Fibroblast of villous mesenchyme (primary cell): ENCODE measurements at regions not wholly inside any gene's neighbourhood (a gene's known extent, or its start where the extent isn't known, plus 50 kb on each side); places are given as distances from the start of the nearest gene placed in this dataset.
"Not testable (repeated sequence)": the region's sequence is repeated elsewhere in the genome, so short reads cannot be mapped to it uniquely, and the experiment has no call there.

Experiments used
- DNase-seq: peaks from one replicate; pipeline ENCODE4 v3.0.0-alpha.2; 2010; ENCODE audit warnings: low read depth
- H3K4me3 ChIP-seq: 2 replicates; pipeline ENCODE4 v1.5.1; 2011; ENCODE audit warnings: low read depth, mild to moderate bottlenecking, low read length
- CTCF ChIP-seq: IDR thresholded peaks from 2 replicates; pipeline ENCODE4 v1.5.1; 2012; ENCODE audit warnings: low read depth, mild to moderate bottlenecking, low read length; ENCODE audit not compliant: insufficient read depth

GRCh38 chr3:5707794-5708193 is 520.3 kb downstream of the EDEM1 start:
- no peak for TF ChIP-seq CTCF
- DNase-seq = no peak
- H3K4me3 ChIP-seq = no peak overlapping the region

- DNase-seq = no peak
- no peak for TF ChIP-seq CTCF
- no peak overlapping the region for H3K4me3 ChIP-seq
Measured at GRCh38 chr3:5709714-5710113, 522.2 kb downstream of the EDEM1 start.

DNA sequence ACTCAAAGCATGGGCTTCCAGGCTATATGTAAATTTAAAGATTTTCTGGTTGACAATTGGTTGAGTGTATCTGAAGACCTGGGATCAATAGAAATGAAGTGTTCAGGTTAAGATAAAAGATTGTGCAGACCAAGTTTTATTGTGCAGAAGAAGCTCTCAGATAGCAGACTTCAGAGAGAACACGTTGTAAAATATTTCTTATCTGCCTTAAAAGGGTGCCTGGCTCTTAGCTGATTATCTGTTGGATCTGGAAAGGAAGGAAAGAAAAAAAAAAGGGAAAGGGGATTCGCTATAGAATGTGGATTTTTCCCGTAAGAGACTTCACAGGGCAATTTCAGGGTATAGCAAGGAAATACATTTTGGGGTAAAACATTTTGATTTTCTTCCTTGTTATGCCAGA is 523.2 kb downstream of the EDEM1 start:
- DNase-seq = no peak
- H3K4me3 ChIP-seq = no peak overlapping the region
- TF ChIP-seq CTCF = no peak

DNA sequence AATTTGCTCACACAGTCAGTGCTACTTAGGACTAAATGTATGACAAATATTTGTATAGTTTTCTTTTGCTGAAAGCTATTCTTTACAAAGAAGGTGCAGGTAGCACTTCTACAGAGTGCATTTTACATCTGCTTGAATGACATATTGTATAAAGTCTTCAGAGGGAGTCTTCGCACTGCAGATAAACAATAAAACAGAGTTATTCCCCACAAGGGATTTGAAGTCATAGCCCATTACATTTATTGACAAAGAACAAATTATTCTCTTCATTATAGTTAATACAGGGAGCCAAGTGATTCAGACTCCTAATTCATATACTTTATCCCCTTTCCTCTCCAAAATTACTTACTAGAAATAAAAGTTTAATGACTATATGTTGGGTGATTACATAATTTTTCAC is 529.7 kb downstream of the EDEM1 start:
- no peak for DNase-seq
- TF ChIP-seq CTCF = no peak

GRCh38 chr3:5719668-5720067 is 532.2 kb downstream of the EDEM1 start:
- not testable (repeated sequence) for H3K4me3 ChIP-seq, DNase-seq

More for the DNA sequence above, 529.7 kb downstream of the EDEM1 start:
- H3K4me3 ChIP-seq = no peak overlapping the region

DNA sequence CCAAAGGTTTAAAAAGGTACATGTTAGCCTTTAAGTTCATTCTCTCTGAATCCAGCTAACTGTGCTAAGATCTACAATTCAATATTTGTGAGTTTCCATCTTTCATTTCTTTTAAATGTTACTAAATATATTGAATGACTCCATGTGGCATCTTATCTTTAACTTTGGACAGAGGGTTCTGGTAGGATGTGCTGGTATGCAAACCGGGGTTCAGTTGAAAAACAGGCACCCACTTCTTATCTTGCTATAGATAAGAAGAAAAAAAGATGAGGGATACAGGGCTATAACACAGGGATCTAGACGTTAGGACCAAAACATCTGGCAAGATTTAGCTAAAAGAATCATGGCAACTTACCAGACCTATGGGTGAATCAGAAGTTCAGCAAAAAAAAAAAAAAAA is 538.3 kb downstream of the EDEM1 start:
- no peak for TF ChIP-seq CTCF
- no peak overlapping the region for H3K4me3 ChIP-seq
- no peak for DNase-seq

DNA sequence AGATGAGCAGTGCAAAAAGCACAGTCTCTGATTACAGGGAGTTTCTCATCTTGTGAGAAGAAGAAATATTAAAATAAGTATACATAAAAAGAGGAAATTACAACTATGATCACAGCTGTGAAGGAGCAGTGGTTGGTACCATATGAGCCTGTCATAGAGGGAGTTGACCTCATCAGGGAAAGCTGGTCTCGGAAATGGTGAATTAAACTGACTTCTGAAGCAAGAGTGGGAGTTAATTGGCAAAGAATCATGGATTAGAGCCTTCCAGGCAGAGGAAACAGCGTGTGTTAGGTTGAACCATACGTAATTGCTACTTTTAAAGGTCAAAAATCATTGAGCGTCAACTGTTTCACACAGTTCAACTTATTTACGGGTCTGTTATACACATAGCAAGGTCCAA is 539.1 kb downstream of the EDEM1 start:
- no peak for DNase-seq
- H3K4me3 ChIP-seq = no peak overlapping the region
- TF ChIP-seq CTCF = no peak
